ENCODE measurements at regions not wholly inside any gene's neighbourhood (a gene's known extent, or its start where the extent isn't known, plus 50 kb on each side); places are given as distances from the start of the nearest gene placed in this dataset.

DNA sequence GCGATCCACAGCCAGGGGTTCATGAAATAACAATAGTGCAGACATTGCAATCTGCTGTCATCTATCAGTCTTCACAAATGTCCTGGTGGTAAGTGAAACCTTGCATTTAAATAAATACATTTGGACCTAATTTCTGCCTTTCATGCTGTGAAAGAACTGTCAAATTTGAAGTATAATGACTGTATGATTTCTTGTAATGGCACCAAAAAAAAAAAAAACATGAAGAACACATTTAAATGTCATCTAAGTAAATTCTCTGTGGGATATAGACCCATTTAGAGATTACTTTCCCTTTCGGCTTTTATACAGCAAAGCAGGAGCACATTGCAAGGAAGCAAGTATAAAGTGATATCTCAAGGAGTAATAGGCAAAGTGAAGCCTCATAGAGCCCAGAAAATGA, 431.5 kb upstream of the SGCD start:
- TF ChIP-seq JUND (IDR thresholded peaks at IDR 0.05; ENCODE audit: low read length): no peak
- TF ChIP-seq, protein P1, sequence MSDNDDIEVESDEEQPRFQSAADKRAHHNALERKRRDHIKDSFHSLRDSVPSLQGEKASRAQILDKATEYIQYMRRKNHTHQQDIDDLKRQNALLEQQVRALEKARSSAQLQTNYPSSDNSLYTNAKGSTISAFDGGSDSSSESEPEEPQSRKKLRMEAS (IDR thresholded peaks at IDR 0.05): no peak
- TF ChIP-seq, protein P2, sequence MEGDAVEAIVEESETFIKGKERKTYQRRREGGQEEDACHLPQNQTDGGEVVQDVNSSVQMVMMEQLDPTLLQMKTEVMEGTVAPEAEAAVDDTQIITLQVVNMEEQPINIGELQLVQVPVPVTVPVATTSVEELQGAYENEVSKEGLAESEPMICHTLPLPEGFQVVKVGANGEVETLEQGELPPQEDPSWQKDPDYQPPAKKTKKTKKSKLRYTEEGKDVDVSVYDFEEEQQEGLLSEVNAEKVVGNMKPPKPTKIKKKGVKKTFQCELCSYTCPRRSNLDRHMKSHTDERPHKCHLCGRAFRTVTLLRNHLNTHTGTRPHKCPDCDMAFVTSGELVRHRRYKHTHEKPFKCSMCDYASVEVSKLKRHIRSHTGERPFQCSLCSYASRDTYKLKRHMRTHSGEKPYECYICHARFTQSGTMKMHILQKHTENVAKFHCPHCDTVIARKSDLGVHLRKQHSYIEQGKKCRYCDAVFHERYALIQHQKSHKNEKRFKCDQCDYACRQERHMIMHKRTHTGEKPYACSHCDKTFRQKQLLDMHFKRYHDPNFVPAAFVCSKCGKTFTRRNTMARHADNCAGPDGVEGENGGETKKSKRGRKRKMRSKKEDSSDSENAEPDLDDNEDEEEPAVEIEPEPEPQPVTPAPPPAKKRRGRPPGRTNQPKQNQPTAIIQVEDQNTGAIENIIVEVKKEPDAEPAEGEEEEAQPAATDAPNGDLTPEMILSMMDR (IDR thresholded peaks at IDR 0.05; ENCODE audit: control extremely low read depth in 1 of 3, insufficient read depth in 1 of 3, low read depth in 1 of 3, low read length in 3 of 3): no peak
- TF ChIP-seq CHD1 (IDR thresholded peaks at IDR 0.05; ENCODE audit: low read depth, low read length): no peak
- TF ChIP-seq SIN3A (conservative IDR thresholded peaks at IDR 0.05 in 1 of 2, IDR thresholded peaks at IDR 0.05 in 1 of 2; ENCODE audit: low read depth in 1 of 2, low read length in 2 of 2): no peak
- no peak for TF ChIP-seq BCL11A (IDR thresholded peaks at IDR 0.05; ENCODE audit: low read depth in 2 of 2, low read length in 2 of 2)
- TF ChIP-seq POLR2A (IDR thresholded peaks at IDR 0.05; ENCODE audit: control extremely low read depth in 1 of 2, low read depth in 2 of 2, low read length in 2 of 2): no peak
- no peak for TF ChIP-seq RFX5 (IDR thresholded peaks at IDR 0.05; ENCODE audit: borderline replicate concordance, low read depth, low read length)
- no peak for TF ChIP-seq RAD21 (IDR thresholded peaks at IDR 0.05 in 1 of 2, conservative IDR thresholded peaks at IDR 0.05 in 1 of 2; ENCODE audit: low read depth in 2 of 2, low read length in 2 of 2)
- no peak for TF ChIP-seq SP1 (IDR thresholded peaks at IDR 0.05; ENCODE audit: low read depth, low read length)
- TF ChIP-seq CREB1 (IDR thresholded peaks at IDR 0.05): no peak
- no peak for TF ChIP-seq EP300 (IDR thresholded peaks at IDR 0.05; ENCODE audit: borderline replicate concordance in 1 of 2, low read depth in 2 of 2, low read length in 2 of 2)
- TF ChIP-seq POU5F1 (IDR thresholded peaks at IDR 0.05; ENCODE audit: low read depth, low read length): no peak

All from H1 (cell line).